OCI-LY1 (cell line): ENCODE measurements at regions not wholly inside any gene's neighbourhood (a gene's known extent, or its start where the extent isn't known, plus 50 kb on each side); places are given as distances from the start of the nearest gene placed in this dataset.

Source experiments
- H2AFZ ChIP-seq: fragments of 200-600 bp; sonication (generic), shearing (Covaris generic); 2 replicates; pipeline ENCODE4 v1.6.0; 2014; ENCODE audit warnings: antibody characterized with exemption, mild to moderate bottlenecking, low read length
- H3F3A ChIP-seq: fragments of 200-600 bp; sonication (generic), shearing (Covaris generic); 2 replicates; pipeline ENCODE4 v1.6.0; 2014; ENCODE audit warnings: mild to moderate bottlenecking, antibody characterized with exemption, low read length, moderate library complexity; ENCODE audit not compliant: insufficient read depth
- H3K27ac ChIP-seq: fragments of 200-600 bp; sonication (generic); 2 replicates; pipeline ENCODE4 v1.5.1; 2014; ENCODE audit warnings: low read length, mixed run types, mild to moderate bottlenecking, low read depth; ENCODE audit not compliant: poor library complexity, severe bottlenecking
- H3K27me3 ChIP-seq: fragments of 200-600 bp; sonication (generic); 2 replicates; pipeline ENCODE4 v1.6.0; 2014; ENCODE audit warnings: antibody characterized with exemption, mild to moderate bottlenecking, low read length, moderate library complexity; ENCODE audit not compliant: insufficient read depth
- H3K36me3 ChIP-seq: fragments of 200-600 bp; sonication (generic); 2 replicates; pipeline ENCODE4 v1.6.1; 2014; ENCODE audit warnings: mild to moderate bottlenecking, antibody characterized with exemption, low read length, moderate library complexity, mixed read lengths; ENCODE audit not compliant: insufficient read depth
- H3K4me1 ChIP-seq: fragments of 200-600 bp; sonication (generic); 2 replicates; pipeline ENCODE4 v1.5.1; 2014; ENCODE audit warnings: mild to moderate bottlenecking, low read length, moderate library complexity; ENCODE audit not compliant: insufficient read depth, severe bottlenecking
- H3K4me2 ChIP-seq: fragments of 200-600 bp; sonication (generic), shearing (Covaris generic); 2 replicates; pipeline ENCODE4 v1.6.1; 2014; ENCODE audit warnings: low read length
- H3K4me3 ChIP-seq: fragments of 200-600 bp; sonication (generic); 2 replicates; pipeline ENCODE4 v1.5.1; 2014; ENCODE audit warnings: low read length, low read depth, mild to moderate bottlenecking, mixed read lengths; ENCODE audit not compliant: poor library complexity, severe bottlenecking
- H3K79me2 ChIP-seq: fragments of 200-600 bp; shearing (Covaris generic); 2 replicates; pipeline ENCODE4 v1.6.1; 2016; ENCODE audit warnings: mixed run types, low read length, mixed read lengths; ENCODE audit not compliant: insufficient read depth
- H3K9ac ChIP-seq: fragments of 200-600 bp; sonication (generic), shearing (Covaris generic); 2 replicates; pipeline ENCODE4 v1.6.1; 2014; ENCODE audit warnings: mild to moderate bottlenecking, low read length, mixed read lengths
- H3K9me2 ChIP-seq: fragments of 200-600 bp; sonication (generic), shearing (Covaris generic); 2 replicates; pipeline ENCODE4 v1.6.1; 2014; ENCODE audit warnings: low read depth, mild to moderate bottlenecking, low read length, mixed read lengths
- H3K9me3 ChIP-seq: fragments of 200-600 bp; shearing (Covaris generic); 2 replicates; pipeline ENCODE4 v1.6.1; 2014; ENCODE audit warnings: low read length, mixed read lengths
- H4K20me1 ChIP-seq: fragments of 200-600 bp; sonication (generic), shearing (Covaris generic); 2 replicates; pipeline ENCODE4 v1.6.0; 2016; ENCODE audit warnings: mild to moderate bottlenecking, low read length; ENCODE audit not compliant: insufficient read depth
- CTCF ChIP-seq: fragments of 200-600 bp; sonication (generic), shearing (Covaris generic); IDR thresholded peaks from 2 replicates; pipeline ENCODE4 v1.5.1; 2017; ENCODE audit warnings: mild to moderate bottlenecking, antibody characterized with exemption, low read length, moderate library complexity, mixed read lengths
- EZH2 ChIP-seq: fragments of 200-600 bp; sonication (generic), shearing (Covaris generic); IDR thresholded peaks from 2 replicates; pipeline ENCODE4 v1.8.0; 2017; ENCODE audit warnings: borderline replicate concordance, mixed run types, mild to moderate bottlenecking, antibody characterized with exemption, low read length, moderate library complexity, mixed read lengths

GRCh38 chr21:28832715-28833061, 160.0 kb downstream of the LTN1 start:
- Histone ChIP-seq H3F3A (no peaks in the 10 kb centered on the region), H2AFZ (no peak overlapping the region), H3K4me1 (no peaks in the 10 kb centered on the region), H3K9ac (no peak overlapping the region), H3K9me3 (no peaks in the 10 kb centered on the region), H3K27ac (no peak overlapping the region), H4K20me1 (no peaks in the 10 kb centered on the region), H3K4me3 (no peak overlapping the region), H3K4me2 (no peak overlapping the region), H3K27me3 (no peaks in the 10 kb centered on the region), H3K9me2 (no peaks in the 10 kb centered on the region), H3K36me3 (no peaks in the 10 kb centered on the region), H3K79me2 (no peaks in the 10 kb centered on the region)
- TF ChIP-seq EZH2 = no peak
- no peak for TF ChIP-seq CTCF

DNA sequence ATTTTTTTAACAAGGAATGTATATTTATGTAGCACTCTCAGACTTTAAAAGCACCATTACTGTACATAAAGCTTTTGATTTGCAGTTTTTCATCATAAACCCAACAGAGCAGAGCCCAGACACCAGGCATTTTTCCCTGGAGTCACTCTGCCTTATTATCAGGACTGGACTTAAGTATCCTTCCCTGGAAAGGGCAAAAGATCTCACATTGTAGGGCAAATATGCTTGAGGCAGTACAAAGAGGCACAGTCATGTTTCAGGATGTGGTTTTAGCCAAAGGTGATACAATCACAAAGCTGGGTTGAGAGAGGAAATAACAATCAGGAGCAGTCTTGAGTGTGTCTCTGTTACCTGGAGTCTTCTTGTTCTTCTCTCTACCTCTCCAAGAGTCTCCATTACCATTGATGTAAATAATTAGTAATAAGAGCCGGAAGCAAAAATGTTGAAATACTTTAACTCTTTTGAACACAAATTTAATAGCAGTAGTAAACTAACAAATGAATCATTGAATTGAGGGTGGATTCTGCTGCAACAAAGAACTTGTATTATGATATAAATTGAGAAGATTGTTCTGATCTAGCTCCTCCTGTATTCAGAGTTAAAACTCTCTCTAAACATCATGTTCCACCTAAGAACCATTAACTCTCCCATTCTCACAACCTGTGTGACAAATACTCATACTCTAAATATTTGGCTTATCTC, 160.5 kb downstream of the LTN1 start:
- Histone ChIP-seq H3K4me3 (no peak overlapping the region), H4K20me1 (no peaks in the 10 kb centered on the region), H3K27ac (no peak overlapping the region), H3K27me3 (no peaks in the 10 kb centered on the region), H3K79me2 (no peaks in the 10 kb centered on the region), H3K4me2 (no peak overlapping the region), H3K36me3 (no peaks in the 10 kb centered on the region), H3K9me3 (no peaks in the 10 kb centered on the region), H2AFZ (no peak overlapping the region), H3K4me1 (no peaks in the 10 kb centered on the region), H3F3A (no peaks in the 10 kb centered on the region), H3K9ac (no peak overlapping the region), H3K9me2 (no peaks in the 10 kb centered on the region)
- TF ChIP-seq CTCF (no peak), EZH2 (no peak)

GRCh38 chr21:28828981-28829380, 163.7 kb downstream of the LTN1 start:
- Histone ChIP-seq H3K36me3 (no peaks in the 10 kb centered on the region), H3K27me3 (no peaks in the 10 kb centered on the region), H2AFZ (no peak overlapping the region), H3K4me3 (no peak overlapping the region), H3K4me1 (no peaks in the 10 kb centered on the region), H3K9me2 (no peaks in the 10 kb centered on the region), H3K27ac (no peak overlapping the region), H4K20me1 (no peaks in the 10 kb centered on the region), H3K79me2 (no peaks in the 10 kb centered on the region), H3K9me3 (no peaks in the 10 kb centered on the region), H3K9ac (no peak overlapping the region), H3F3A (no peaks in the 10 kb centered on the region), H3K4me2 (no peak overlapping the region)
- TF ChIP-seq CTCF = no peak
- no peak for TF ChIP-seq EZH2
